Uterus (tissue), 3 donors: ENCODE measurements at regions not wholly inside any gene's neighbourhood (a gene's known extent, or its start where the extent isn't known, plus 50 kb on each side); places are given as distances from the start of the nearest gene placed in this dataset.

Experiments used
- DNase-seq, 2 donors: peaks; one replicate each; pipeline ENCODE4 v3.0.0-alpha.2; 2019 to 2020
- H3K27ac ChIP-seq, 2 donors: fragments of 200-600 bp; sonication (generic); 1 replicate in 1 of 2; 2 replicates in 1 of 2; pipeline ENCODE4 v1.5.1; 2016 to 2018
- H3K27me3 ChIP-seq, 2 donors: fragments of 200-600 bp; sonication (generic); one replicate each; pipeline ENCODE4 v1.5.1; 2018 to 2019; ENCODE audit warnings: control low read depth in 1 of 2
- H3K36me3 ChIP-seq, 2 donors: fragments of 200-600 bp; sonication (generic); one replicate each; pipeline ENCODE4 v1.5.1; 2019; ENCODE audit warnings: control low read depth in 1 of 2
- H3K4me1 ChIP-seq, 2 donors: fragments of 200-600 bp; sonication (generic); one replicate each; pipeline ENCODE4 v1.5.1; 2018 to 2019; ENCODE audit warnings: control low read depth in 1 of 2
- H3K4me3 ChIP-seq, 2 donors: fragments of 200-600 bp; sonication (generic); 1 replicate in 1 of 2; 2 replicates in 1 of 2; pipeline ENCODE4 v1.5.1; 2018 to 2019; ENCODE audit warnings: mild to moderate bottlenecking in 1 of 2
- H3K9me3 ChIP-seq, 2 donors: fragments of 200-600 bp; sonication (generic); one replicate each; pipeline ENCODE4 v1.5.1; 2019; ENCODE audit warnings: control low read depth in 1 of 2
- CTCF ChIP-seq, 4 experiments: fragments of 200-600 bp in 2 of 4; fragments of 450-650 bp in 2 of 4; sonication (generic) in 2 of 4; IDR thresholded peaks; one replicate each; pipeline ENCODE4 v1.5.1; 2016 to 2019; ENCODE audit warnings: antibody characterized with exemption in 4 of 4, mild to moderate bottlenecking in 2 of 4, moderate library complexity in 1 of 4
- POLR2A ChIP-seq, 2 donors: fragments of 450-650 bp; IDR thresholded peaks; one replicate each; pipeline ENCODE4 v1.6.1; 2016; ENCODE audit warnings: antibody characterized with exemption in 2 of 2, mild to moderate bottlenecking in 1 of 2, moderate library complexity in 1 of 2
- intact Hi-C: fragments of 100-400 bp; cut with DNase I; formaldehyde crosslinking; loops from one replicate; pipeline ENCODE4 v1.15.1; 2023; ENCODE audit warnings: low total_unique reads
- donor health status: DM: yes; HTN: yes; CAD: no.

GRCh38 chr15:31557899-31558298 is 231.3 kb downstream of the KLF13 start:
- no peaks in the 10 kb centered on the region for H3K4me1 ChIP-seq
- no peak for TF ChIP-seq POLR2A (IDR thresholded peaks at IDR 0.05)
- no peak for TF ChIP-seq CTCF (IDR thresholded peaks at IDR 0.05)
- H3K4me3 ChIP-seq = no peak overlapping the region
- H3K27ac ChIP-seq = no peak overlapping the region
- no peak for DNase-seq
- intact Hi-C loops = no loop called here
- no peaks in the 10 kb centered on the region for H3K27me3 ChIP-seq
- no peaks in the 10 kb centered on the region for H3K36me3 ChIP-seq
- H3K9me3 ChIP-seq = no peaks in the 10 kb centered on the region

DNA sequence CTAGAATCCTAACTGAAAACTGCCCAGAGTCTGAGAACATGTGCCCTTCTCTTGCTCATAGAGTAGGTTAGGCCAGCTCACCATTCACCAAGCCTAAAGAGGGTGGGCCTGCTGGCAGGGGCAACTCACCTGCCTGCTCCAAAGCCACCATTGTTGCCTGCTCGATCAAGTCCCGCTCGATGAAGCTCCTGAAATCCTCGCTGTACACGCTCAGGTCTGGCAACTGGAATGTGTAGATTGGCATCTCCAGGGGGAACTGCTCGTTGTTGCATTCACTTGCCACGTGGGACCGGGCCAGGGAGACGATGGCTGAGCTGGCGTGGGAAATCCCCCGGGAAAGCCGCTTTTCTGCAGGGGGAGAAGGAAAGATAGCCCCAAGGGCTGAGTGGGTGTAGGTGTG is 232.2 kb downstream of the KLF13 start:
- TF ChIP-seq CTCF (IDR thresholded peaks at IDR 0.05) (no peak), POLR2A (IDR thresholded peaks at IDR 0.05) (no peak)

GRCh38 chr15:31559786-31560185 is 233.2 kb downstream of the KLF13 start:
- DNase-seq = no peak
- TF ChIP-seq CTCF (IDR thresholded peaks at IDR 0.05) (no peak), POLR2A (IDR thresholded peaks at IDR 0.05) (no peak)
- no peaks in the 10 kb centered on the region for H3K27me3 ChIP-seq
- intact Hi-C loops = no loop called here
- no peak overlapping the region for H3K27ac ChIP-seq
- H3K4me3 ChIP-seq = no peak overlapping the region
- H3K4me1 ChIP-seq = no peaks in the 10 kb centered on the region
- no peaks in the 10 kb centered on the region for H3K36me3 ChIP-seq
- no peaks in the 10 kb centered on the region for H3K9me3 ChIP-seq

More for the DNA sequence above, 232.2 kb downstream of the KLF13 start:
- no peaks in the 10 kb centered on the region for H3K36me3 ChIP-seq
- no peak overlapping the region for H3K4me3 ChIP-seq
- H3K4me1 ChIP-seq = no peaks in the 10 kb centered on the region
- H3K9me3 ChIP-seq = no peaks in the 10 kb centered on the region
- no peak overlapping the region for H3K27ac ChIP-seq
- DNase-seq = no peak
- intact Hi-C loops = no loop called here
- H3K27me3 ChIP-seq = no peaks in the 10 kb centered on the region

DNA sequence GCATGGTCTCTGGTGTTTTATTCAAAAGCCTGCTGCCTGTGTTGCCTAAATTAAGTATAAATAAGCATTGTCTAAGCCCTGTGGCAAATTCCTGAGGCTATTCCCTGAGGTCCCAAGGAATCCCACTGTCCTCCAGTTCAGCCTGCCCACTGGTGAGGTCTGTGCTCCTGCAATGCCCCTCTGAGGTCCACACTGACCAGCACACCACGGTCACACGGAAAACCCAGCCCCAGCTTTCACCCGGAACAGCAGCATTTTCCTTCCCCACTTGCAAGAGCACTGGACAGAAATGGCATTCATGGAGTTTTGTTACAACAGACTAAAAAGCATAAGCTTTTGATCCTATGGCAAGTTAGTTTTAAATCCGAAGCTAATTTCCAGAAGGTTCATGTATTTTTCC is 234.0 kb downstream of the KLF13 start:
- Histone ChIP-seq H3K36me3 (no peaks in the 10 kb centered on the region), H3K27ac (no peak overlapping the region), H3K9me3 (no peaks in the 10 kb centered on the region), H3K4me3 (no peak overlapping the region), H3K4me1 (no peaks in the 10 kb centered on the region), H3K27me3 (no peaks in the 10 kb centered on the region)
- TF ChIP-seq POLR2A (IDR thresholded peaks at IDR 0.05) (no peak), CTCF (IDR thresholded peaks at IDR 0.05) (no peak)
- DNase-seq = no peak
- intact Hi-C loops = no loop called here

- no peak overlapping the region for H3K27ac ChIP-seq
- intact Hi-C loops = no loop called here
- no peaks in the 10 kb centered on the region for H3K9me3 ChIP-seq
- no peak for DNase-seq
- H3K4me3 ChIP-seq = no peak overlapping the region
- H3K36me3 ChIP-seq = no peaks in the 10 kb centered on the region
- TF ChIP-seq CTCF (IDR thresholded peaks at IDR 0.05) (no peak), POLR2A (IDR thresholded peaks at IDR 0.05) (no peak)
- no peaks in the 10 kb centered on the region for H3K27me3 ChIP-seq
- H3K4me1 ChIP-seq = no peaks in the 10 kb centered on the region
These were observed 234.5 kb downstream of the KLF13 start for GRCh38 chr15:31561156-31561555.
